PC-9 (cell line): ENCODE measurements at regions not wholly inside any gene's neighbourhood (a gene's known extent, or its start where the extent isn't known, plus 50 kb on each side); places are given as distances from the start of the nearest gene placed in this dataset.
"Not testable (repeated sequence)": the region's sequence is repeated elsewhere in the genome, so short reads cannot be mapped to it uniquely, and the experiment has no call there.

Experiments used
- BruUV-seq: library from RNA; stranded (reverse); fragments of 400-500 nt; replicated peaks from 2 replicates; lab custom pipeline; 2021; lab: Mats Ljungman, UMichigan
- CTCF ChIA-PET: fragments of 300-600 bp; sonication (Branson Sonifier 250); formaldehyde crosslinking; loops from one replicate; lab custom pipeline; 2022; ENCODE audit warnings: antibody characterized with exemption; lab: Charles Lee
- POLR2A ChIA-PET: fragments of 300-600 bp; sonication (Branson Sonifier 250); formaldehyde crosslinking; loops from one replicate; lab custom pipeline; 2022; ENCODE audit warnings: antibody characterized with exemption; ENCODE audit not compliant: unreplicated experiment; lab: Charles Lee
- DNase-seq, 2 experiments: peaks; one replicate each; pipeline versions ENCODE4 v3.0.0 to v3.0.0-alpha.2; 2015 to 2022; ENCODE audit warnings: mixed read lengths in 1 of 2
- H2AFZ ChIP-seq: fragments of 200-600 bp; sonication (generic); 2 replicates; pipeline ENCODE4 v1.8.1; 2017; ENCODE audit warnings: antibody characterized with exemption
- H3F3A ChIP-seq: fragments of 200-600 bp; sonication (generic); 2 replicates; pipeline ENCODE4 v1.8.1; 2017; ENCODE audit warnings: antibody characterized with exemption, mild to moderate bottlenecking, low read depth; ENCODE audit not compliant: insufficient read depth
- H3K27ac ChIP-seq: fragments of 200-600 bp; sonication (generic); 2 replicates; pipeline ENCODE4 v1.6.1; 2016; ENCODE audit warnings: mixed run types
- H3K27me3 ChIP-seq: fragments of 200-600 bp; sonication (generic); 2 replicates; pipeline ENCODE4 v1.6.1; 2016; ENCODE audit warnings: low read depth, mixed run types; ENCODE audit not compliant: insufficient read depth
- H3K36me3 ChIP-seq: fragments of 200-600 bp; sonication (generic); 2 replicates; pipeline ENCODE4 v1.6.1; 2016; ENCODE audit warnings: low read depth, mixed run types
- H3K4me1 ChIP-seq: fragments of 200-600 bp; sonication (generic); replicated peaks from 2 replicates; pipeline ENCODE4 v1.6.1; 2016; ENCODE audit warnings: mixed run types; ENCODE audit not compliant: insufficient read depth
- H3K4me2 ChIP-seq: fragments of 200-600 bp; sonication (generic); 2 replicates; pipeline ENCODE4 v1.6.1; 2017; ENCODE audit warnings: mixed run types
- H3K4me3 ChIP-seq: fragments of 200-600 bp; sonication (generic); 2 replicates; pipeline ENCODE4 v1.6.1; 2016; ENCODE audit warnings: mixed run types
- H3K79me2 ChIP-seq: fragments of 200-600 bp; sonication (generic); 2 replicates; pipeline ENCODE4 v1.6.1; 2017; ENCODE audit warnings: low read depth, mixed run types
- H3K9me2 ChIP-seq: fragments of 200-600 bp; sonication (generic); 2 replicates; pipeline ENCODE4 v1.8.1; 2017; ENCODE audit warnings: mild to moderate bottlenecking; ENCODE audit not compliant: insufficient read depth
- H3K9me3 ChIP-seq: fragments of 200-600 bp; sonication (generic); 2 replicates; pipeline ENCODE4 v1.8.1; 2016; ENCODE audit warnings: low read depth; ENCODE audit not compliant: insufficient read depth
- H4K20me1 ChIP-seq: fragments of 200-600 bp; sonication (generic); 2 replicates; pipeline ENCODE4 v1.8.1; 2017; ENCODE audit not compliant: insufficient read depth
- EZH2 ChIP-seq: fragments of 200-600 bp; sonication (generic); IDR thresholded peaks from 2 replicates; pipeline ENCODE4 v1.8.0; 2017; ENCODE audit warnings: antibody characterized with exemption, low read depth
- intact Hi-C: fragments of 100-400 bp; cut with micrococcal nuclease; formaldehyde crosslinking; loops from one replicate; pipeline ENCODE4 v1.10.0; 2022; ENCODE audit not compliant: unreplicated experiment
- TF ChIP-seq, protein P1 (sequence below): fragments of 200-600 bp; sonication (generic); conservative IDR thresholded peaks from 2 replicates; pipeline ENCODE4 v1.6.1; 2017; ENCODE audit warnings: mixed run types, antibody characterized with exemption, mild to moderate bottlenecking, moderate library complexity

GRCh38 chr6:71360556-71361335 is 72.1 kb downstream of the OGFRL1 start:
- BruUV-seq, POLR2A ChIA-PET: not testable (repeated sequence)

DNA sequence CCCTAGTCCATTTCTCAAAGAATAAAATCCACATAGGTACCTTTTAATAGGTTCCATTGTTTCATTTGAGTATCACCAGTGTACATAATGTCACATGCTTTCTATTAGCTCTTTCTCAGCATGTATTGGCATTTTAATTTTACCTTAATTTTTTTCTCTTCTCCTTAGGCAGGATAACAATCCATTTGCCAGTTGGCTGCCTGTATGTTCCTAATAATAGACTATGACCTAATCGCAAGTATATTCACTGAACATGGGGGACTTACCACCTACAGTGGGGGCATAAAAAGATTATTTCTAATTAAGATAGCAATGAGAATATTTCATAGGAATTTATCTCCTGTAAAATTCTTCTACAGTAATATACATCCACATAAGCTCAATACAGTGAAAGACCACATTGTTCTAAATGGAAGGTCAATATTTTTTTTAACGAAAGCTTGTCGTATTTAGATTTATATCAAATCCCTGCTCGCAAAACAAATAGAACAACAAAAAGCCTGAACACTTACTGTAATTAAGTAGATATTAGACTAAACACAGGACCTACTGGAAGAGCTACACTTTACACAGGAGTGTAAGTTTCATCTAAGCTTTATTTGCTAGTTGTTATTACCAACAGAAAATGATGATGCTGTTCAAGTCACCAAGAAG is 76.4 kb downstream of the OGFRL1 start:
- Histone ChIP-seq H3K27ac (no peak overlapping the region), H2AFZ (no peak overlapping the region), H3K4me1 (0 out of 2 replicates have a peak, but pooled peaks cover 3% of the 10 kb centered on the region), H3K9me2 (no peaks in the 10 kb centered on the region), H3F3A (no peaks in the 10 kb centered on the region), H3K27me3 (no peaks in the 10 kb centered on the region), H4K20me1 (no peaks in the 10 kb centered on the region), H3K36me3 (no peaks in the 10 kb centered on the region), H3K9me3 (peaks cover 6% of the 10 kb centered on the region; the same call in 1 of the 2 replicates), H3K79me2 (no peaks in the 10 kb centered on the region), H3K4me3 (no peak overlapping the region), H3K4me2 (no peak overlapping the region)
- intact Hi-C loops = no loop called here
- no TSS peak for BruUV-seq
- ChIA-PET POLR2A (no interaction called here), CTCF (no interaction called here)
- no peak for TF ChIP-seq EZH2
- no peak for DNase-seq

More at GRCh38 chr6:71360556-71361335, 72.1 kb downstream of the OGFRL1 start:
- H3K27ac ChIP-seq, H4K20me1 ChIP-seq, H3K9me3 ChIP-seq, H3K4me2 ChIP-seq, H2AFZ ChIP-seq, intact Hi-C loops, H3K36me3 ChIP-seq, H3K9me2 ChIP-seq, DNase-seq, H3K4me3 ChIP-seq, H3K79me2 ChIP-seq, H3K27me3 ChIP-seq, CTCF ChIA-PET, H3K4me1 ChIP-seq, H3F3A ChIP-seq: not testable (repeated sequence)

DNA sequence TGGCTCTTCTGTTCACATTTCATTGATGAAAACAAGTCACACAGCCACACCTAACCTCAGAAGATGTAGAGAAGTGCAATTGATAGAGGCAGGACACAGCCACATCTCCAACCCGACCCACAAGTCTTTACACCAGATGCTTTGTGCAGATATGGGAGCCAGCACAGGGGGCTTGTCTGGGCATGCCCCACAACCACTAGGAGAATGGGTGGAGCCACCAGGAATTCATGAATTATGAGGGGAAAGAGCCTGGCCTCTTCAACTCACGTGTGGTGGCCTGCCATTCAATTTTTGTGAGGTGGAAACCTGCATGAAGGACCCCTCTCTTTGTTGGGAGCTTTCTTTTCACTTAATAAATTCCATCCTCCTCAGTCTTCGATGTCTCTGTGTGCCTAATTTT is 79.1 kb downstream of the OGFRL1 start:
- Histone ChIP-seq H3K4me1 (0 out of 2 replicates have a peak, but pooled peaks cover 3% of the 10 kb centered on the region), H3K9me3 (no peaks in the 10 kb centered on the region; the same call in 1 of the 2 replicates), H3K79me2 (no peaks in the 10 kb centered on the region), H3F3A (no peaks in the 10 kb centered on the region), H3K27me3 (no peaks in the 10 kb centered on the region), H3K27ac (no peak overlapping the region), H3K36me3 (no peaks in the 10 kb centered on the region), H2AFZ (no peak overlapping the region), H3K4me3 (no peak overlapping the region), H3K4me2 (no peak overlapping the region), H3K9me2 (no peaks in the 10 kb centered on the region), H4K20me1 (no peaks in the 10 kb centered on the region)
- BruUV-seq = no TSS peak
- ChIA-PET CTCF (no interaction called here), POLR2A (no interaction called here)
- intact Hi-C loops = no loop called here
- TF ChIP-seq, protein P1, sequence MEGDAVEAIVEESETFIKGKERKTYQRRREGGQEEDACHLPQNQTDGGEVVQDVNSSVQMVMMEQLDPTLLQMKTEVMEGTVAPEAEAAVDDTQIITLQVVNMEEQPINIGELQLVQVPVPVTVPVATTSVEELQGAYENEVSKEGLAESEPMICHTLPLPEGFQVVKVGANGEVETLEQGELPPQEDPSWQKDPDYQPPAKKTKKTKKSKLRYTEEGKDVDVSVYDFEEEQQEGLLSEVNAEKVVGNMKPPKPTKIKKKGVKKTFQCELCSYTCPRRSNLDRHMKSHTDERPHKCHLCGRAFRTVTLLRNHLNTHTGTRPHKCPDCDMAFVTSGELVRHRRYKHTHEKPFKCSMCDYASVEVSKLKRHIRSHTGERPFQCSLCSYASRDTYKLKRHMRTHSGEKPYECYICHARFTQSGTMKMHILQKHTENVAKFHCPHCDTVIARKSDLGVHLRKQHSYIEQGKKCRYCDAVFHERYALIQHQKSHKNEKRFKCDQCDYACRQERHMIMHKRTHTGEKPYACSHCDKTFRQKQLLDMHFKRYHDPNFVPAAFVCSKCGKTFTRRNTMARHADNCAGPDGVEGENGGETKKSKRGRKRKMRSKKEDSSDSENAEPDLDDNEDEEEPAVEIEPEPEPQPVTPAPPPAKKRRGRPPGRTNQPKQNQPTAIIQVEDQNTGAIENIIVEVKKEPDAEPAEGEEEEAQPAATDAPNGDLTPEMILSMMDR = no peak
- TF ChIP-seq EZH2 = no peak
- DNase-seq = no peak

DNA sequence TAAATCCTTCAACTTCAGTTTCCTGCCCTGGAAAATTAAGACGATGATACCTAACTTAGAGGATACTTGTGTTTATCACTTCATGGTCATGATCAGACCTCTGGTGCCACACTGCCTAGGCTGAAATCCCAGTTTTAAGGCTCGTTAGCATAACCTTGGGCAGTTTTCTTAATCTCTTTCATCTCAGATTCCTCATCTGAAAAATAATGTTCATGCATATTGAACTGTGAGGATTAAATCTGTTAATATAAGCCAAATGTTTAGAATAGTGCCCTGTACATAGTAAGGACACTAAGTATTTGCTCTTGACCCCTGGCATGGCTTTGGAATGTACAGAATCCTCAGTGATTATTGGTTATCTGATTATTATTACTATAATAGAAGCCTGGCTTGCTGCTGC is 79.7 kb downstream of the OGFRL1 start:
- no peaks in the 10 kb centered on the region for H4K20me1 ChIP-seq
- no peaks in the 10 kb centered on the region for H3K9me2 ChIP-seq
- ChIA-PET POLR2A (no interaction called here), CTCF (interaction anchor here (0.7 kb wide), 1 partner anchor 704 kb away, joined by 3 read pairs; no protein-coding TSS in a partner anchor)
- no peak for DNase-seq
- H2AFZ ChIP-seq = no peak overlapping the region
- H3K36me3 ChIP-seq = no peaks in the 10 kb centered on the region
- BruUV-seq = no TSS peak
- H3K4me2 ChIP-seq = no peak overlapping the region
- H3K27me3 ChIP-seq = no peaks in the 10 kb centered on the region
- no peaks in the 10 kb centered on the region for H3K79me2 ChIP-seq
- no peaks in the 10 kb centered on the region; the same call in 1 of the 2 replicates for H3K9me3 ChIP-seq
- H3K4me1 ChIP-seq = 0 out of 2 replicates have a peak, but pooled peaks cover 3% of the 10 kb centered on the region
- H3K4me3 ChIP-seq = no peak overlapping the region
- no peak overlapping the region for H3K27ac ChIP-seq
- TF ChIP-seq, protein P1 = no peak
- no peak for TF ChIP-seq EZH2
- no peaks in the 10 kb centered on the region for H3F3A ChIP-seq
- intact Hi-C loops = no loop called here
